Hepatocyte (in vitro differentiated cells): ENCODE measurements at regions not wholly inside any gene's neighbourhood (a gene's known extent, or its start where the extent isn't known, plus 50 kb on each side); places are given as distances from the start of the nearest gene placed in this dataset.

Experiments
- EZH2phosphoT487 ChIP-seq: fragments of 200-600 bp; sonication (generic); IDR thresholded peaks from one replicate; pipeline ENCODE4 v1.6.1; 2018; ENCODE audit warnings: antibody characterized with exemption, mild to moderate bottlenecking, low read depth, moderate library complexity; ENCODE audit not compliant: unreplicated experiment, severe bottlenecking
- TF ChIP-seq, protein P1 (sequence below): fragments of 200-600 bp; sonication (generic); IDR thresholded peaks from 2 replicates; pipeline ENCODE4 v1.5.1; 2016; ENCODE audit warnings: antibody characterized with exemption, mild to moderate bottlenecking; ENCODE audit not compliant: poor library complexity

DNA sequence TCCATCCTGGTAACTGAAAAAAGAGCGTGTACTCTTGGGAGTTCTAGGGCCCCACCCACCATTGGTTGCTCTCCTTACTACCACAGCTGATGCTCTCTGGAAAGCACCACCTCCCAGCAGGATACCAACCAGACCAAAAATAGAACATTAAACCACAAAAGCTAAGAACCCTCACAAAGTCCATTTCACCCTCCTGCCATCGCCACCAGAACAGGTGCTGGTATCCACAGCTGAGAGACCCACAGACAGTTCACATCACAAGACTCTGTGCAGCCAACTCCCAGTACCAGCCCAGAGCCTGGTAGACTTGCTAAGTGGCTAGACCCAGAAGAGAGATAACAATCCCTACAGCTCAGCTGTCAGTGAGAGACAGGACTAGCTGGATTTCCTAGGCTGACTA, 240.6 kb downstream of the PABPC4L start:
- TF ChIP-seq, protein P1, sequence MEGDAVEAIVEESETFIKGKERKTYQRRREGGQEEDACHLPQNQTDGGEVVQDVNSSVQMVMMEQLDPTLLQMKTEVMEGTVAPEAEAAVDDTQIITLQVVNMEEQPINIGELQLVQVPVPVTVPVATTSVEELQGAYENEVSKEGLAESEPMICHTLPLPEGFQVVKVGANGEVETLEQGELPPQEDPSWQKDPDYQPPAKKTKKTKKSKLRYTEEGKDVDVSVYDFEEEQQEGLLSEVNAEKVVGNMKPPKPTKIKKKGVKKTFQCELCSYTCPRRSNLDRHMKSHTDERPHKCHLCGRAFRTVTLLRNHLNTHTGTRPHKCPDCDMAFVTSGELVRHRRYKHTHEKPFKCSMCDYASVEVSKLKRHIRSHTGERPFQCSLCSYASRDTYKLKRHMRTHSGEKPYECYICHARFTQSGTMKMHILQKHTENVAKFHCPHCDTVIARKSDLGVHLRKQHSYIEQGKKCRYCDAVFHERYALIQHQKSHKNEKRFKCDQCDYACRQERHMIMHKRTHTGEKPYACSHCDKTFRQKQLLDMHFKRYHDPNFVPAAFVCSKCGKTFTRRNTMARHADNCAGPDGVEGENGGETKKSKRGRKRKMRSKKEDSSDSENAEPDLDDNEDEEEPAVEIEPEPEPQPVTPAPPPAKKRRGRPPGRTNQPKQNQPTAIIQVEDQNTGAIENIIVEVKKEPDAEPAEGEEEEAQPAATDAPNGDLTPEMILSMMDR: no peak
- TF ChIP-seq EZH2phosphoT487: no peak
